ENCODE measurements at regions not wholly inside any gene's neighbourhood (a gene's known extent, or its start where the extent isn't known, plus 50 kb on each side); places are given as distances from the start of the nearest gene placed in this dataset.

DNA sequence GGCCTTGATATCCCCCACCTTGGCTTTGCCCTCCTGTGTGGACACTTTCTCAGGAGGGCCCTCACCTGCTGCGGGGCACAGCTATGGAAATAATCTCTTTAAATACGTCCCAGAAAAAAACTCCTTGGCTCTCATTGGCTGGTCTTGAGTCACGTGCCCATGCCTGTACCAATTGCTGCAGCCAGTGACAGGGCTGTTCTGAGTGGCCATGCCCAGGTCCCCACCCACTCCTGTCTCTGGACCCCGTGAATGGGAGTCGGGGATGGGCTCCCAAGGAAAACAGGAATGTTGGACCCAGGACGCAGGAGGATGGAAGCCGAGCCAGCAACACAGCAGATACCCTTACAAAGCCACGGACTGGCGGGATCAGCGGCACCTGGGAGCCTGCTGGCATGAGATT lies 53.1 kb upstream of the CDR2 start:
- TF ChIP-seq, protein P1, sequence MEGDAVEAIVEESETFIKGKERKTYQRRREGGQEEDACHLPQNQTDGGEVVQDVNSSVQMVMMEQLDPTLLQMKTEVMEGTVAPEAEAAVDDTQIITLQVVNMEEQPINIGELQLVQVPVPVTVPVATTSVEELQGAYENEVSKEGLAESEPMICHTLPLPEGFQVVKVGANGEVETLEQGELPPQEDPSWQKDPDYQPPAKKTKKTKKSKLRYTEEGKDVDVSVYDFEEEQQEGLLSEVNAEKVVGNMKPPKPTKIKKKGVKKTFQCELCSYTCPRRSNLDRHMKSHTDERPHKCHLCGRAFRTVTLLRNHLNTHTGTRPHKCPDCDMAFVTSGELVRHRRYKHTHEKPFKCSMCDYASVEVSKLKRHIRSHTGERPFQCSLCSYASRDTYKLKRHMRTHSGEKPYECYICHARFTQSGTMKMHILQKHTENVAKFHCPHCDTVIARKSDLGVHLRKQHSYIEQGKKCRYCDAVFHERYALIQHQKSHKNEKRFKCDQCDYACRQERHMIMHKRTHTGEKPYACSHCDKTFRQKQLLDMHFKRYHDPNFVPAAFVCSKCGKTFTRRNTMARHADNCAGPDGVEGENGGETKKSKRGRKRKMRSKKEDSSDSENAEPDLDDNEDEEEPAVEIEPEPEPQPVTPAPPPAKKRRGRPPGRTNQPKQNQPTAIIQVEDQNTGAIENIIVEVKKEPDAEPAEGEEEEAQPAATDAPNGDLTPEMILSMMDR (IDR thresholded peaks at IDR 0.05), result no peak
- TF ChIP-seq POLR2A (IDR thresholded peaks at IDR 0.05), result no peak
